HEK293T (cell line): ENCODE measurements at regions not wholly inside any gene's neighbourhood (a gene's known extent, or its start where the extent isn't known, plus 50 kb on each side); places are given as distances from the start of the nearest gene placed in this dataset.

Experiments used
- ARNT ChIP-seq: fragments of 450-650 bp; IDR thresholded peaks from 2 replicates; pipeline ENCODE4 v1.6.1; 2017; ENCODE audit warnings: mild to moderate bottlenecking
- BHLHE40 ChIP-seq: fragments of 450-650 bp; IDR thresholded peaks from 2 replicates; pipeline ENCODE4 v1.6.1; 2016; ENCODE audit warnings: mild to moderate bottlenecking, moderate library complexity, borderline replicate concordance
- FOXA1 ChIP-seq: fragments of 450-650 bp; IDR thresholded peaks from 2 replicates; pipeline ENCODE4 v1.6.1; 2016; ENCODE audit warnings: mild to moderate bottlenecking
- FOXM1 ChIP-seq: fragments of 450-650 bp; IDR thresholded peaks from 2 replicates; pipeline ENCODE4 v1.6.1; 2017; ENCODE audit warnings: mild to moderate bottlenecking, borderline replicate concordance
- L3MBTL2 ChIP-seq: fragments of 450-650 bp; conservative IDR thresholded peaks from 2 replicates; pipeline ENCODE4 v1.6.1; 2016; ENCODE audit warnings: mild to moderate bottlenecking
- LEF1 ChIP-seq: fragments of 450-650 bp; IDR thresholded peaks from 2 replicates; pipeline ENCODE4 v1.6.1; 2017; ENCODE audit warnings: mild to moderate bottlenecking, borderline replicate concordance
- NFRKB ChIP-seq: fragments of 450-650 bp; IDR thresholded peaks from 2 replicates; pipeline ENCODE4 v1.6.1; 2016; ENCODE audit warnings: mild to moderate bottlenecking, moderate library complexity
- SP1 ChIP-seq: fragments of 450-650 bp; IDR thresholded peaks from 2 replicates; pipeline ENCODE4 v1.6.1; 2017
- SUZ12 ChIP-seq: fragments of 450-650 bp; IDR thresholded peaks from 2 replicates; pipeline ENCODE4 v1.6.1; 2016; ENCODE audit warnings: mild to moderate bottlenecking
- ZNF384 ChIP-seq: fragments of 450-650 bp; IDR thresholded peaks from 2 replicates; pipeline ENCODE4 v1.6.1; 2016

GRCh38 chr15:91625506-91625905 is 228.0 kb upstream of the SLCO3A1 start:
- TF ChIP-seq ZNF384 (no peak), FOXM1 (no peak), ARNT (no peak), BHLHE40 (no peak), NFRKB (no peak), SUZ12 (no peak), L3MBTL2 (no peak), SP1 (no peak), FOXA1 (no peak), LEF1 (no peak)
